GM19463 (cell line): ENCODE measurements at regions not wholly inside any gene's neighbourhood (a gene's known extent, or its start where the extent isn't known, plus 50 kb on each side); places are given as distances from the start of the nearest gene placed in this dataset.

Experiments
- ATAC-seq: cut with Tn5 transposase; IDR thresholded peaks from one replicate; pipeline ENCODE4 v1.9.1; 2021; ENCODE audit warnings: mild to moderate bottlenecking, moderate library complexity; ENCODE audit not compliant: unreplicated experiment

DNA sequence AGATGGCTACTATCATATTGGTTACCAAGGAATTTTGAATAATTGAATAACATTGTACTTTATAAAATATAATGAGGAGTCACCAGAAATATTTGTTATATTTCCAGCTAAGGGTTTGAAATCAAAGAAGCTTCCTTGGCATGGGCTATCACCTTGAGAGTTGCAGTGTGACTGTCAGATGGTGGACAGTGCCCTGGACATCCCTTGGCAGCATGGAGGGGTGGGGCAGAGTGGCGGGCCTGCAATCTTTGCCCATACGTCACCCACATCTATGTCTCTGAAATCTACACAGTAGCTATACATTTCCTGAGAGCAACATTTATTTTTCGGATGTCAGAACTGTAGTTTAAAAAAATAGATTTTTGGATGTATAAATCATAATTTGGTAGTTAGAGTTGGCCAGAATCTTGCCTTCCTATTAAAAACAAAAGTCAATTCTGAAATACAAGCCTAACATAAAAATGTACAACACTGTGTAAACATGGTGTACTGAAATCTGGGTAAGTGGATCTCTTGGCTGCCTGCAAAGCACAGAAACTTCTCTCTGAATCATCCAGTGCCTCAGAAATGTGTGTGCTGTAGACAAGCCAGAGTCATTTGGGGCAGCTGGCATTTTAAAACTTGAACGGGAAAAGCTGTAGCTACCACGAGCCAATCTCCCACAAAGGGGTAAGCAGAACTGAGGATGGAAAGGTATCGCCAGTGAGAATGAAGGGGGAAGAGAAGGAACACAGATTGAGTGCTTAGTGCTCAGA lies 124.2 kb upstream of the ARHGAP28 start:
- ATAC-seq: no peak

DNA sequence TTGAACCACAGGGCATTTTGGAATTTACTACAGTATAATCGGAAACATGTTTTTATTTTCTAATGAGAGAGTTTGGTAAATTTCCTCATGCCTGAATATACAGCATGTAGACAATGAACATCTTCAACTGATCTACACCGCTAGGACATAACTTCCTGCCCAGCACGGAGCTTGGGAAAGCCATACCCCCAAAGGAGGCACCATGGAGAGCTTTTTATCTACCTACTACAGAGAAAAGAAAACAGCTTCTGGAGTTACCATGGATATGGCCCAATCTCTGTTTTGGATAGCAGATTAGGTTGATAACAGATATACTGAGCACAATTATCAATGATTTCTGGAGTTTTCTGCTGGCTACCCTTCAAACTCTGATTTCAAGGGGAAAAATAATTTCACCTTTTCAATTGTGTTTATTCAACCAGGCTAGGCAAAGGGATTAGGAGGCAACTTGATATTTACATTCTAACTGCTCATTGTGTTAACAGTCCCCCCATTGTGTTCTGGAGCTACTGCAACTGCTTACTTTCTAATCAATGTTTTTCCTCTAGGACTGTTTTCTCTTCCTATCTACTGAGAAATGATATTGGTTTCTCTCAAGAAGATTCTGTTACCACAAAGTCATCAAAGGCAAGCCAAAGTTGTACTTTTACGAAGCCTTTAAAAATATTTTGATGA lies 123.0 kb upstream of the ARHGAP28 start:
- no peak for ATAC-seq

- no peak for ATAC-seq
Observed at GRCh38 chr18:6607343-6607742, 122.2 kb upstream of the ARHGAP28 start.

GRCh38 chr18:6609666-6610264 lies 119.8 kb upstream of the ARHGAP28 start:
- ATAC-seq: no peak

- no peak for ATAC-seq
Observed at GRCh38 chr18:6610466-6610865, 119.0 kb upstream of the ARHGAP28 start.

GRCh38 chr18:6613581-6613980 lies 115.9 kb upstream of the ARHGAP28 start:
- no peak for ATAC-seq

DNA sequence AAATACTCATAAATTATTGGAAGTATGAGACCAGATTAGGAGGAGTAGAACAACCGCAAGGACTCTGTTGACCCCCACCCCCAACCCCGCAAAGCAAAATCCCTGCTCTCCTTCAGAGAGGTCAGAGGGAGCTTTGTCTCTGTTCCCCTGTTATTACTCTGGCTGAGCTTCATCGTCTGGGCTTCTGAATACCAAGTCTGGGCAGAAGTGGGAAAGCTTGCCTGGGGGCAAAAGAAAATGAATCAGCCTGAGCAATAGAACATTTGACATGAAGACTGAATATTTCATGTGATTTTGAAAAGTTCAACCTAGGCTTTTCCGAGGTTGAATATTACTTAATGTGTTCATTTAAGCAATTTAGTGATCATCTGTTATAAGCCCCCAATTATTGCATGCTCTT lies 114.6 kb upstream of the ARHGAP28 start:
- no peak for ATAC-seq

DNA sequence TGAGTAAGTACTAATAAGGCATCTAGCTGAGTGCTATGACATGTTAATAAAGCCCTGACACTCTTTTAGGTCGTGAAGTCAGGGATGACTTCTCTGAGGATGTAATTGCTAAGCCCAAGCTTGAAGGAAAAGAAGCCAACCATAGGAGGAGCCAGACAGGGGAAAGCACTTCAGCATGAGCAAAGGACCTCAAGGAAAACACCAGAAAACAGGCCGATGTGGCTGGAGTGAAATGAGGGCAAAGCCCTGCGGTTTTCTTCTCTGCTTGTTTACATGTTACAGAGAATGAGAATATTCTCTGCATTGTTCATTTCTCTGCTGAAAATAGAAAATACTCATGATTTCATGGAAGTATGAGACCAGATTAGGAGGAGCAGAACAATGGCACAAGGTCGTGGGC lies 112.5 kb upstream of the ARHGAP28 start:
- ATAC-seq: no peak

DNA sequence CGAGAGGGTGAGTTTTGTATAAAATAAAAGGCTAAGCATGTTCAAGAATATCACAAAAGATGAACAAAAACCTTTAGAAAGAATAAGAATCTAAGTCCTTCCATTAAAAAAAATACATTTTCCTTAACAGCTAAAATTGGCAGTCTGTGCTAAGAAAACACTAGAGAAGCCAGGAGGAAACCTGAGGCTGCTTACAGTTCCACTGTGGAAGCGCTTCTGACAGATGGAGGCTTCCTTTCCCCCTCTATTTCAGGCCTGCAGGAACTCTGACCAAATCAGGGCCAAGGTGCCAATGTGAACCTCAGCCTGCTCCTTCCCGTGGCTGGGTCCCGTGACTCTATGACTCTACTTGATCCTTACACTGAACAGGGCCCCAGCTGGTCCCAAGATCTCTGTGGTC lies 108.1 kb upstream of the ARHGAP28 start:
- no peak for ATAC-seq

GRCh38 chr18:6623278-6623677 lies 106.2 kb upstream of the ARHGAP28 start:
- ATAC-seq: no peak

GRCh38 chr18:6624271-6624660 lies 105.2 kb upstream of the ARHGAP28 start:
- ATAC-seq: no peak

DNA sequence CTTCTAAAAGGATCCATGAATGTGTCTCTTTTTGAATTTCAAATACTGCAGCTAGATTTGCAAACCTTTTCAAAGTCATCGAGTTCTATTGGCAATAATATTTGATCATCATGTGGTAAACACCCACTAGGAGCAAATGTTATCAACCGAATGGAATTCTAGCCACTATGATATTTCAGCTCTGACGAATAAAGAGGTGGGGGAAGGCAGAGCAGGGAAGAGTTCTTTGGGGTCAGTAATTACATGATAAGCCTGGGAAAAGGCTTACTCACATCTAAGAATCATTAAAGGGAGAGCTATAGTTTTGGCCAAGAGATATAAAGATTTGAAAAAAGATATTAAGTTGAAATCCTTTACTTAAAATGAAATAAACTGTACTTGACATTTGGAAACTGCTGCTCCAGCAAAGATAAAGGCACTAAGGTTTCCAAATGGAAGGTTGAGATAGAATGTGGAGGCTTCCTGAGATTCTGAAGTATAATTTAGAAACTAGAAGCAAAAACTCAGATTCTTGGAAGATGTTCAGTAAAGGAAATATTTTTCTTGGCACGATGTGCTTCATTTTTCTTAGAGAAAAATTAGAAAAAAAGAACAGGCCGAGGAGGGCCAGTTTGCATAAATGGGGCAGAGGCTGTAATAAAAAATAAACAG lies 104.7 kb upstream of the ARHGAP28 start:
- no peak for ATAC-seq

DNA sequence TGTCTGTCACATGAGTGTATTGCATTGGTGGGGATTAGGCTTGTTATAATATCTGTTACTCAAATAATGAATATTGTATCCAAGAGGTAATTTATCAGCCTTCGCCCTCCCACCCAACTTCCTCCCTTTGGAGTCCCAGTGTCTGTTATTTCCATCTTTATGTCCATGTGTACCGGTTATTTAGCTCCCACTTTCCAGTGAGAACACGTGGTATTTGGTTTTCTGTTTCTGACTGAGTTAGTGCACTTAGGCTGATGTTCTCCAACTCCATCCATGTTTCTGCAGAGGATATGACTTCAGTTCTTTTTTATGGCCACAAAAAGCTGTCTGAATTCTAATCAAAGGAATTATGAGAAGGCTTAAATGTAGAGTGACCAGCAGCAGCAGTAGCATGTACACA lies 104.0 kb upstream of the ARHGAP28 start:
- no peak for ATAC-seq

- no peak for ATAC-seq
Observed at GRCh38 chr18:6626457-6626856, 103.1 kb upstream of the ARHGAP28 start.

- no peak for ATAC-seq
Observed at GRCh38 chr18:6627645-6628044, 101.9 kb upstream of the ARHGAP28 start.

DNA sequence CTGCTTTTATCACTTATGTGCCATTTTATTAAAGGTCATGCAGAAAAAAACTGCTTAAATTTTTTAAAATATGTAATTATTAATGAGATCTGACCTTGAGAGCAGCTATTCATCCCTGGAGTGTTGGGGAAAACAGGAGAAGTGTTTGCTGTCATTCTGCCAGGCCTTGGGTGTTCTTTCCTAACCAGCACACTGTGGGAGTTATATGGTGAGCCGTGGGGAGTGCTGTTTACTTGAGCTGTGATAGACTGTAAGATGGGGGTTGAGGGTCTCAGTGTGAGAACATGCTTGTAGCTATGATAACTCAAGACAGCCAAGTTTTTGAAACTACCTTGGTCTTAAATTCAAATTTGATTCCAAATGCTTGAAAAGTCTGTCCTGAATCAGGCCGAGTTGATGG lies 101.3 kb upstream of the ARHGAP28 start:
- no peak for ATAC-seq

GRCh38 chr18:6629635-6630140 lies 99.8 kb upstream of the ARHGAP28 start:
- no peak for ATAC-seq

GRCh38 chr18:6633310-6633709 lies 96.2 kb upstream of the ARHGAP28 start:
- ATAC-seq: no peak

- ATAC-seq: no peak
Observed at GRCh38 chr18:6636091-6636490, 93.4 kb upstream of the ARHGAP28 start.

GRCh38 chr18:6638447-6638846 lies 91.1 kb upstream of the ARHGAP28 start:
- ATAC-seq: no peak

DNA sequence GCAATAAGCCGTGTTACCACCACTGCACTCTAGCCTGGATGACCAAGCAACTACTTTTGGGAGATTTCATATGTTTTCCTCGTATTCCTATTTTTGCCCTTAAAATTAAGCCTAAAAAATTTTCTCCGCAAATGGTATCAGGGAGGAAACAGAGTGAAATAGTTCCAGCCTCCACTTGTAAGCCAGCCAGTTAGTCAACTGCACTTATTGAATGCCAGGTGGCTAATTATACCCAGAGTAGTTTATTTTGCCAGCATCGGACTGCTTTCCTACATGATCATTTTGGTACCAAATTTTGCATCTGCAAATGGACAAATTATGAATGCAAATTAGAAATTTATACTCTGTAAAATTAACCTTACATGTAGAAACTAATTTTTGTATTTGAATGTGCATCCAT lies 90.2 kb upstream of the ARHGAP28 start:
- ATAC-seq: no peak
